ENCODE measurements at regions not wholly inside any gene's neighbourhood (a gene's known extent, or its start where the extent isn't known, plus 50 kb on each side); places are given as distances from the start of the nearest gene placed in this dataset.

- no peak for DNase-seq
Observed at GRCh38 chr7:54856856-54857255, 97.8 kb upstream of the SEC61G start.

GRCh38 chr7:54857294-54857693, 98.3 kb upstream of the SEC61G start:
- no peak for DNase-seq

- no peak for DNase-seq
Observed at GRCh38 chr7:54858008-54858692, 99.1 kb upstream of the SEC61G start.

GRCh38 chr7:54859066-54859465, 100.1 kb upstream of the SEC61G start:
- no peak for DNase-seq

GRCh38 chr7:54859545-54859944, 100.5 kb upstream of the SEC61G start:
- DNase-seq = no peak

GRCh38 chr7:54860003-54860775, 101.2 kb upstream of the SEC61G start:
- DNase-seq = no peak

- no peak for DNase-seq
Observed at GRCh38 chr7:54860843-54861242, 101.8 kb upstream of the SEC61G start.

- DNase-seq = no peak
Observed at GRCh38 chr7:54864663-54865062, 105.7 kb upstream of the SEC61G start.

GRCh38 chr7:54869523-54869922, 110.5 kb upstream of the SEC61G start:
- DNase-seq = no peak

GRCh38 chr7:54874804-54875203, 115.8 kb upstream of the SEC61G start:
- DNase-seq = no peak

GRCh38 chr7:54877683-54878082, 118.7 kb upstream of the SEC61G start:
- DNase-seq = no peak

- no peak for DNase-seq
Observed at GRCh38 chr7:54878339-54878738, 119.3 kb upstream of the SEC61G start.

- DNase-seq = no peak
Observed at GRCh38 chr7:54879776-54880175, 120.8 kb upstream of the SEC61G start.

GRCh38 chr7:54880326-54880989, 121.4 kb upstream of the SEC61G start:
- no peak for DNase-seq

- no peak for DNase-seq
Observed at GRCh38 chr7:54881816-54882520, 123.0 kb upstream of the SEC61G start.

- no peak for DNase-seq
Observed at GRCh38 chr7:54882694-54883093, 123.7 kb upstream of the SEC61G start.

GRCh38 chr7:54883576-54883975, 124.6 kb upstream of the SEC61G start:
- no peak for DNase-seq

- no peak for DNase-seq
Observed at GRCh38 chr7:54885285-54885684, 126.3 kb upstream of the SEC61G start.

- DNase-seq = no peak
Observed at GRCh38 chr7:54888067-54888733, 129.2 kb upstream of the SEC61G start.

- DNase-seq = no peak
Observed at GRCh38 chr7:54888734-54889082, 129.7 kb upstream of the SEC61G start.

- DNase-seq = no peak
Observed at GRCh38 chr7:54897891-54898290, 120.9 kb upstream of the EGFR start.

- DNase-seq = no peak
Observed at GRCh38 chr7:54898659-54899340, 120.0 kb upstream of the EGFR start.

Data from inflammatory macrophage treated with lipopolysaccharide for 4 hours (primary cell).